GM19238 (cell line): ENCODE measurements at regions not wholly inside any gene's neighbourhood (a gene's known extent, or its start where the extent isn't known, plus 50 kb on each side); places are given as distances from the start of the nearest gene placed in this dataset.

Source experiments
- DNase-seq: peaks from one replicate; pipeline ENCODE4 v3.0.0; 2011; ENCODE audit warnings: low spot score; ENCODE audit not compliant: insufficient read length

DNA sequence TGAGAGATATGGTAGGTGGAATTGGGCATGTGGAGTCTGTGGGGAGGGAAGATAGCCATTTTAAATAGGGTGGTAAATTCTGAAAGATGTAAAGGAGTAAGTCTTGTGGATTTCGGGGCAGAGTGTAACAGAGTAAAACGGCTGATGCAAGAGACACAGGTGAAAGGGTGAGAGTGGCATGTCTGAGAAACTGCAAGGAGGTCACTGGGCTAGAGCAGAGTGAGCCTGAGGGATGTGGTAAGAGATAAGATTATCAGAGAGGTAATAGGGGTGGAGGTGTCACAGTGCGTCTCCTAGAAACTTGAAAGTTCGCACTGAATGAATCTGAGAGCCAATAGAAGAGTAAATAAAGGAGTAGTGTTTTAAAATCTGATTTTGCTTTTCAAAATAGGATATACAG, 308.1 kb downstream of the EPM2A start:
- no peak for DNase-seq

- no peak for DNase-seq
Observed at GRCh38 chr6:145428706-145429105, 306.6 kb downstream of the EPM2A start.

DNA sequence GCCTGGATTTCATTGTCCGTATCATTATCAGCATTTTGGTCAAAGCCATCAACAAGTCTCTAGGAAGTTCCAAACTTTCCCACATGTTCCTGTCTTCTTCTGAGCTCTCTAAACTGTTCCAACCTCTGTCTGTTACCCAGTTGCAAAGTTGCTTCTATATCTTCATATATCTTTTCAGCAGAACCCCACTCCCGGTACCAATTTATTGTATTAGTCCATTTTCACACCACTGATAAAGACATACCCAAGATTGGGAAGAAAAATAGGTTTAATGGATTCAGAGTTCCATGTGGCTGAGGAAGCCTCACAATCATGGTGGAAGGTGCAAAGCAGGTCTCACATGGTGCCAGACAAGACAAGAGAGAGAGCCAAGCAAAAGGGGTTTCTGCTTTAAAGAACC, 293.2 kb downstream of the EPM2A start:
- no peak for DNase-seq

GRCh38 chr6:145445674-145446073, 289.6 kb downstream of the EPM2A start:
- DNase-seq: no peak

DNA sequence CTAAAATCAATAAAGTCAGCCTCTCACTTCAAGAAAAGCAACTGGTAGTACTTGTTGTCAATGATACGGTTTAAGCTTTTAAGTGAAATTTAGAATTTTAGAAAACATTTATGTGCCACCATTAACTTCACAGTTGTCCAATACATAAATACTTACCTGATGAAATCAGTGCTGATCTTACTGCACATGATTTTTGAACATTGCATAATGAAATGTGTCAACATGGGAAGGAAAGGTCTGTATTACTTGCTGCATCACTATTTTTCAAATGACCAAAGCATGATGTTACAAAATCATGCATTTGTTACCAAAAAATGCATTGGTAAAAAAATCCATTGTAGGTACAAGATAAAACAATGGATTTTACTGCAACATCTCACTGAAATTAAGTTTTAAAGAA, 284.3 kb downstream of the EPM2A start:
- no peak for DNase-seq

- DNase-seq: no peak
Observed at GRCh38 chr6:145453376-145453775, 281.9 kb downstream of the EPM2A start.

- no peak for DNase-seq
Observed at GRCh38 chr6:145454006-145454405, 281.3 kb downstream of the EPM2A start.

DNA sequence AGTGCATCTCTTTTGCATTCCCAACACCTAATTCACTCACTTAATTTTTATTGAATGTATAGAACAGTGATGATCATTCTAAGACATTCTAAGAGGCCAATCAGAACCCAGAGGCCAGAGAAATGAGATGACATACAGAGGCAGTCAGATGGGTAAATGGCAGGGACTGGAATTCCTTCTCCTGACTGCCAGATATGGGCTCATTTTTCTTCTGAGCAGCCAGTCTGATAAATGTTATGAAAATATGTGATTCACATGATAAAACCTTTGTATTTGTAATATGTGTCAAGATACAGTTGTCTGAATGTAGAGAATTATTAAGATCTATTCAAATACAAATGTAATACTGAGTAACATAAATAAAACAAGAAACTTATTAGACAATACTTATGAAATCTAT, 277.8 kb downstream of the EPM2A start:
- DNase-seq: no peak

DNA sequence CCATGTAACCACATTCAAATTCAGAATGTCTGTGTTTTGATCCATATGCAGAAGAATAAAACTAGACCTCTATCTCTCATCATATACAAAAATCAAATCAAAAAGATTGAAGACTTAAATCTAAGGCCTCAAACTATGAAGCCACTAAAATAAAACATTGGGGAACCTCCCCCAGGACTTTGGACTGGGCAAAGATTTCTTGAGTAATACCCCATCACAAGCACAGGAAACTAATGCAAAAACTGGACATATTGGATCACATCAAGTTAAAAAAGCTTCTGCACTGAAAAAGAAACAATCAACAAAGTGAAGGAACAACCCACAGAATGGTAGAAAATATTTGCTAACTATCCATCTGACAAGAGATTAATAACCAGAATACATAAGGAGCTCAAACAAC, 266.8 kb downstream of the EPM2A start:
- no peak for DNase-seq

- no peak for DNase-seq
Observed at GRCh38 chr6:145469021-145469420, 266.3 kb downstream of the EPM2A start.

- DNase-seq: no peak
Observed at GRCh38 chr6:145475794-145476396, 259.4 kb downstream of the EPM2A start.

GRCh38 chr6:145480024-145480423, 255.3 kb downstream of the EPM2A start:
- no peak for DNase-seq

DNA sequence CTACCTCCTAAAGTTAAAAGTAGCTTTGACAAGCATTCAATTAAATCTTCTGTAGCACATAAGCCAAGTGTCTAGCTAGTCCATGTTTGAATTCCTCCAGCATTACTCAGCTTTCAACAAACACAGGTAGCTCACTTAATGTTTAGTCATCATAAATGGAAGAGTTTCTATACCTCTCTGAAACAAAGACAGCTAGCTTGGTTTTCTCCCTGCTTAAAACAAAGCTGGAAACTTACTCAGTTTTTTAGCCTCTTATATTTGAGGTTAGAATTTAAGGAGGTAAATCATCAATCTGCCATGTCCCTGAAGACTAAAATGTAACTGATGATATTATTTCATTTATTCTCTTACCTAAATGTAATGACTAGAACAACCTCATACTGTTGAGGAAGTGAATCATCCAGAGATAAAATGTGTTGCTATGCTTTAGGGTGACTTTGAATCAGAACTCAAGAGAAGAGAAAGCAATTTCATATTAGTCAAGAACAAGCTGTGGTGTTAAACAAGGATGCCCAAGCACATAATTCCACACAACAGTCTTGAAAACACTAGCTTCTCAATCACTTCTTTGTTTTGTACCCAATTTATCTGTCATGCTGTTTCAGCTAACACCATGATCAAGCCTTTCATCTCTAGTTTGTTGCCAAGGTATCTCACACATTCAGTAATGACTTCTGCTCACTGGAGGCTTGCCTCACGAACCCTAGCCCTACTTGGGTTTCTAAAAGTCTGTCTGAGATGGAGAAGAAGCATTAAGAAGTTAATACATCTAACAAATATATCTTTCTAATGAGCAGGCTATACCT, 251.9 kb downstream of the EPM2A start:
- no peak for DNase-seq

DNA sequence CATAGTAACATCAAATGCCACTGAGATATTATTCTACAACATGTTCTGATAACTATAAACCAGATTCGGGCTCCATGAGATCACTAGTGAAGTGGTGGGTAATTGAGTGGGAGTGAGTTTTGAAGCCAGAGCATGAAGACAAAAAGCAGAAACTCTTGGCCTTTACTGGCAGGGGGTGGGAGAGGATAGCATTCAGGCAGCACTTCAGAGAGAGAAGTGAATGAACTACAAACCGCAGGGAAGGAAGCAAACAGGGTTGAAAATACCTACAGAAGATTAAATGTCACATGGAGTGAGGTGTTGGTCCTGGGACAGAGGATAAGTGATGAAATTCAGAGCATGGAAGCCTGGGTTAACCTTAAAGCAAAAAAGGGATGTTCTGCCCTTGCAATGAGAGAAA, 250.0 kb downstream of the EPM2A start:
- no peak for DNase-seq

DNA sequence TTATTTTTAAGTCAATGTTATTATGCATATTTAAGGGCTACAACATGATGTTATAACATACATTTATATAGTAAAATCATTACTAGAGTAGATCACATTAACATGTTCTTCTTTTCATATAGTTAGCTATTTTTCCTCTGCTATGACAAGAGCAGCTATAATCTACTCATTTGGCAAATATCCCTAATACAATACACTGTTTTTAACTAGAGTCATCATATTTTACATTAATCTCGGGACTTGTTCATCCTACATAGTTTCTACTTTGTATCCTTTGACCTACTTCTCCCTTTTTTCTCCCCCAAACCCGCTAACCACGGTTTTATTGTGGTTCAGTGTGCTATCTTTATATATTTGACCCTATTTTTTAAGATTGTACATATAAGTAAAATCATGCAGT, 249.0 kb downstream of the EPM2A start:
- no peak for DNase-seq

- DNase-seq: no peak
Observed at GRCh38 chr6:145489583-145489982, 245.7 kb downstream of the EPM2A start.

DNA sequence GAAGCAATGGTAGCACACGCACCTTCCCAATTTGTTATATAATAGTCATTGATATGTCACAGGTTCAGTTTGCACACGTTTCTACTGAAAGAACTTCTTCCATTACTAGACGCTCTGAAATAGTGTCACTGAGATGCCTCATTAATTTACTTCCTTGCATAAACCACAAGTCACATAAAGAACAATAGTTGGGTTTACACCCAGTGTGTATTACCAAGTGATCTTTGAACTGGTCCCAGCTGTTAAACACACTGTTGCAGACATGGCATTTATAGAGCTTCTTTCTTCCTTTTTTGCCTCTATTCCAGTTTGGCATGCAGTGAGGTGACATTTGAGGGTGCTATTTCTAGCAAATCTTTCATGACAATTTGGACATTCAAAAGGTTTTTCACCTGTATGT, 245.3 kb downstream of the EPM2A start:
- DNase-seq: no peak

- no peak for DNase-seq
Observed at GRCh38 chr6:145491126-145491525, 244.2 kb downstream of the EPM2A start.

GRCh38 chr6:145497006-145497405, 238.3 kb downstream of the EPM2A start:
- no peak for DNase-seq

DNA sequence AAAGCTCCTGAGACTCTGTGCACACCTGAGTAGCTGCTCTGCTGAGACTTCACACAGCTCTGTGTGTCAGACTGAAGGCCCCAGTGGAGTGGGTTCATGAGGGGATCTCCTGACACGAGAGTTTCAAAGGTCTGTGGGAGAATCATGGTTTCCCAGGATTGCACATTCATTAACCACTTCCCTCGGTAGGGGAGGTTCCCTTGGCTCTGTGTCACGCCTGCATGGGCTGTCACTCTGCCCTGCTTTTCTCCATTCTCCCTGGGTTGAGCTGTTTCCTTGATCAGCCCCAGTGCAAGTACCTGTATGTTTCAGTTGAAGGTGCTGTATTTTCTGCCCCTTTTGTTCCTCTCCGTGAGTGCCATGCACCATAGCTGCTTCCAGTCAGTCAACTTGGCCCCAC, 236.9 kb downstream of the EPM2A start:
- DNase-seq: no peak

GRCh38 chr6:145502416-145502815, 232.9 kb downstream of the EPM2A start:
- DNase-seq: no peak

DNA sequence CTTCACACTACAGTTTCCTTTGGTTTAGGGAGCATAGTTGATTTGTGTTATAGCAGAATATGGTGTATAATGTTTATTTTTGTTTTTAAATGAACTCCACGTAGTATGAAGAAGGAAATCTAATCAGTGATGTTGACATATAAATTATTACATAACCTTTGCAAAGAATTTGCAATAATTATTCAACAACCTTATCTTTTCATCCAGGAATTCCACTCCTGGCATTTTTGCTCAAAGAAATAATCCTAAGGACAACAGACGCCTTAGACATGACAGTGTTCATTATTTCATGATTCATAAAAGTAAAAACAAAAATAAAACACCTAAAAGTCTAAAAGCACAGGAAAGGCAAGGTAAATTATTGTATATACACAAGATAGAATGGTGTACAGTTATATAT, 229.2 kb downstream of the EPM2A start:
- DNase-seq: no peak

DNA sequence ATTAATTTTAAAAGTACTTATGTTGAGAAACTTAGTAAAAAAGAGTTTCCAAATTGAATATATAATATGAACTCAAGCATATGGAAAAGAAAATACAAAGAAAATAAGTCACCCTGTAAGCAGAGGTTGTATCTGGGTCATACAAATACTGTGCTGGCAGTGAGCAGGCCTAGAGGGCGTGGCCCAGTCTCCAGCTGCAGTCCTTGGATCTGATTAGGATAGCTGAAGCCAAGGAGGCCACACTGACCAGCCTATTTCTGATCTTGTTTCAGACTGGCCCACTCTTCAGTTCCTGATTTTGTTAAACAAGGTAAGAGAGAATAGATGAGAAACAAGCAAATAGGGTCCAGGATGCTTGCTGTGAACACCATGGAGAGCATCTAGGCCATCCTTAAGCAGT, 228.8 kb downstream of the EPM2A start:
- no peak for DNase-seq
